PC-9 (cell line): ENCODE measurements at regions not wholly inside any gene's neighbourhood (a gene's known extent, or its start where the extent isn't known, plus 50 kb on each side); places are given as distances from the start of the nearest gene placed in this dataset.

ENCODE experiments used
- CTCF ChIP-seq: fragments of 200-600 bp; sonication (generic); conservative IDR thresholded peaks from 2 replicates; pipeline ENCODE4 v1.6.1; 2017; ENCODE audit warnings: mixed run types, antibody characterized with exemption, mild to moderate bottlenecking, moderate library complexity
- EZH2 ChIP-seq: fragments of 200-600 bp; sonication (generic); IDR thresholded peaks from 2 replicates; pipeline ENCODE4 v1.8.0; 2017; ENCODE audit warnings: antibody characterized with exemption, low read depth

DNA sequence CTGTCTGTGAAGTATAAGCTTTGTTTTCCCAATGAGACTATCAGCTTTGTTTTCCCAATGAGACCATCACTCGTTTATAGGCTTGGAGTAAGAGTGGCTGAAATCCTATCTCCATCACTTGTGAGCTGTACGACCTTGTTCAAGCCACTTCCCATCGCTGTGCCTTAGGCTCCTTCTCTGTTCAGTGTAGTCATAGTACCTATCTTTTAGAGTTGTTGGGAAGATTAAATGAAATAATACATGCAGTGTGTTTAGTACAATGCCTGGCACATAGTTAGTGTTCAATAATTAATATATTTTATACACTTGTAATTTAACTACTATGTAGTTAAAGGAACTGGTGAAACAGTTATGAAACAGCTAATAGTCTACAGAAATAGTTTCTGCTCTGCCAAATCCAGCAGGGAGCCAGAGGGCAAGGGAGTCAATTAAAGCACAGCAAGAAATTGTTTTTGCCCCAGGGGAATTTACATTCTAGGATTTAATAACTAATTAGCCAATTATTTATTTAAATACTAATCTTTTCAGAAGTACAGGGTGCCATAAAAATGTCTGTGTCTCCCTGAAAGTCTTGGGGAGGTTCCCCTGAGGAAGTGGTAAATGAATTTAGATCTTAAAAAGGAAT, 139.3 kb upstream of the HMCN1 start:
- no peak for TF ChIP-seq CTCF
- TF ChIP-seq EZH2, result no peak
